HCT116 (cell line): ENCODE measurements at regions not wholly inside any gene's neighbourhood (a gene's known extent, or its start where the extent isn't known, plus 50 kb on each side); places are given as distances from the start of the nearest gene placed in this dataset.

ENCODE experiments used
- CBX3 ChIP-seq: IDR thresholded peaks from 2 replicates; pipeline ENCODE4 v1.6.1; 2012; ENCODE audit warnings: low read depth
- CTCF ChIP-seq, 3 experiments: fragments of 200-600 bp in 1 of 3; sonication (generic) in 1 of 3; IDR thresholded peaks in 2 of 3; conservative IDR thresholded peaks in 1 of 3; 2 replicates each; pipeline ENCODE4 v1.5.1; 2012 to 2017; ENCODE audit warnings: low read depth in 2 of 3, low read length in 2 of 3, antibody characterized with exemption in 1 of 3, borderline replicate concordance in 1 of 3, control low read depth in 1 of 3, mild to moderate bottlenecking in 1 of 3, mixed read lengths in 1 of 3, mixed run types in 1 of 3, moderate library complexity in 1 of 3; ENCODE audit not compliant: insufficient read depth in 1 of 3
- EGR1 ChIP-seq: IDR thresholded peaks from 2 replicates; pipeline ENCODE4 v1.6.1; 2012; ENCODE audit warnings: low read depth
- EZH2 ChIP-seq: fragments of 200-600 bp; sonication (generic); IDR thresholded peaks from 2 replicates; pipeline ENCODE4 v1.6.1; 2017; ENCODE audit warnings: antibody characterized with exemption, mixed run types
- JUND ChIP-seq: IDR thresholded peaks from 2 replicates; pipeline ENCODE4 v1.6.1; 2012
- POLR2A ChIP-seq: IDR thresholded peaks from 2 replicates; pipeline ENCODE4 v1.7.0; 2011; ENCODE audit warnings: borderline replicate concordance; ENCODE audit not compliant: insufficient read depth, insufficient read length; ENCODE audit errors: extremely low read depth
- POLR2AphosphoS5 ChIP-seq: IDR thresholded peaks from 2 replicates; pipeline ENCODE4 v1.6.1; 2011; ENCODE audit warnings: mild to moderate bottlenecking, low read depth, low read length, moderate library complexity
- SIN3A ChIP-seq: IDR thresholded peaks from 2 replicates; pipeline ENCODE4 v1.6.1; 2012; ENCODE audit warnings: low read depth
- SP1 ChIP-seq: IDR thresholded peaks from 2 replicates; pipeline ENCODE4 v1.6.1; 2012; ENCODE audit warnings: low read depth
- YY1 ChIP-seq: IDR thresholded peaks from 2 replicates; pipeline ENCODE4 v1.6.1; 2011; ENCODE audit warnings: low read length, low read depth, moderate library complexity, mild to moderate bottlenecking; ENCODE audit not compliant: insufficient replicate concordance; ENCODE audit errors: extremely low read depth
- ZFX ChIP-seq: fragments of 450-650 bp; IDR thresholded peaks from 2 replicates; pipeline ENCODE4 v1.6.1; 2017
- ZNF274 ChIP-seq: fragments of 200-500 bp; sonication (Bioruptor generic); IDR thresholded peaks from 2 replicates; pipeline ENCODE4 v1.6.1; 2014; ENCODE audit warnings: mild to moderate bottlenecking, low read depth, low read length, inconsistent platforms
- TF ChIP-seq, protein P1 (sequence below): IDR thresholded peaks from 2 replicates; pipeline ENCODE4 v1.6.1; 2012

GRCh38 chr17:59513934-59514841 lies 51.2 kb upstream of the DHX40 start:
- no peak for TF ChIP-seq CTCF (IDR thresholded peaks at IDR 0.05 in 2 of 3, conservative IDR thresholded peaks at IDR 0.05 in 1 of 3; ENCODE audit: borderline replicate concordance in 1 of 3, insufficient read depth in 1 of 3, low read depth in 2 of 3, low read length in 2 of 3)
- TF ChIP-seq SIN3A: no peak
- TF ChIP-seq CBX3: no peak
- TF ChIP-seq JUND: no peak
- no peak for TF ChIP-seq POLR2A
- TF ChIP-seq, protein P1, sequence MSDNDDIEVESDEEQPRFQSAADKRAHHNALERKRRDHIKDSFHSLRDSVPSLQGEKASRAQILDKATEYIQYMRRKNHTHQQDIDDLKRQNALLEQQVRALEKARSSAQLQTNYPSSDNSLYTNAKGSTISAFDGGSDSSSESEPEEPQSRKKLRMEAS: no peak
- no peak for TF ChIP-seq YY1
- TF ChIP-seq POLR2AphosphoS5: no peak
- TF ChIP-seq EZH2: no peak
- no peak for TF ChIP-seq EGR1
- TF ChIP-seq SP1: no peak
- TF ChIP-seq ZFX: no peak
- TF ChIP-seq ZNF274: no peak
